Liver (tissue), 6 donors: ENCODE measurements at regions not wholly inside any gene's neighbourhood (a gene's known extent, or its start where the extent isn't known, plus 50 kb on each side); places are given as distances from the start of the nearest gene placed in this dataset.
"Not testable (repeated sequence)": the region's sequence is repeated elsewhere in the genome, so short reads cannot be mapped to it uniquely, and the experiment has no call there.

Source experiments
- DNase-seq: peaks from one replicate; pipeline ENCODE4 v3.0.0-alpha.2; 2017; ENCODE audit warnings: low spot score
- H3K27ac ChIP-seq, 2 donors: one replicate each; pipeline ENCODE4 v1.7.0; 2013; ENCODE audit warnings: inconsistent platforms in 2 of 2, low read length in 2 of 2, control low read depth in 1 of 2, low read depth in 1 of 2, mild to moderate bottlenecking in 1 of 2
- H3K27me3 ChIP-seq, 4 donors: one replicate each; pipeline versions ENCODE4 v1.6.1 to v1.7.0; 2013; ENCODE audit warnings: low read length in 3 of 4, inconsistent platforms in 1 of 4, mild to moderate bottlenecking in 1 of 4, moderate library complexity in 1 of 4; ENCODE audit not compliant: control insufficient read depth in 4 of 4, insufficient read depth in 4 of 4
- H3K36me3 ChIP-seq, 4 donors: one replicate each; pipeline versions ENCODE4 v1.6.1 to v1.7.0; 2013; ENCODE audit warnings: low read length in 3 of 4, mild to moderate bottlenecking in 3 of 4, low read depth in 1 of 4, moderate library complexity in 1 of 4; ENCODE audit not compliant: control insufficient read depth in 4 of 4, insufficient read depth in 3 of 4
- H3K4me1 ChIP-seq, 4 donors: one replicate each; pipeline versions ENCODE4 v1.6.1 to v1.7.0; 2013; ENCODE audit warnings: low read length in 3 of 4, mild to moderate bottlenecking in 3 of 4, moderate library complexity in 1 of 4; ENCODE audit not compliant: control insufficient read depth in 4 of 4, insufficient read depth in 4 of 4
- H3K4me3 ChIP-seq, 3 donors: one replicate each; pipeline versions ENCODE4 v1.6.1 to v1.7.0; 2013; ENCODE audit warnings: low read length in 3 of 3, control low read depth in 1 of 3, low read depth in 1 of 3, mild to moderate bottlenecking in 1 of 3
- H3K9ac ChIP-seq, 2 donors: one replicate each; pipeline ENCODE4 v1.7.0; 2013; ENCODE audit warnings: low read length in 2 of 2, mild to moderate bottlenecking in 2 of 2, moderate library complexity in 2 of 2, control low read depth in 1 of 2, low read depth in 1 of 2
- H3K9me3 ChIP-seq, 4 donors: one replicate each; pipeline versions ENCODE4 v1.6.1 to v1.7.0; 2013; ENCODE audit warnings: low read length in 3 of 4; ENCODE audit not compliant: control insufficient read depth in 4 of 4
- WGBS: extraction: QIAGEN DNeasy Blood & Tissue Kit; methylation state at CpG from one replicate; pipeline ENCODE4 v1.1.7; 2013; 5-methylcytosine and 5-hydroxymethylcytosine counted together
- donor health status: healthy.
- donor health status: healthy.
- donor health status: healthy.

DNA sequence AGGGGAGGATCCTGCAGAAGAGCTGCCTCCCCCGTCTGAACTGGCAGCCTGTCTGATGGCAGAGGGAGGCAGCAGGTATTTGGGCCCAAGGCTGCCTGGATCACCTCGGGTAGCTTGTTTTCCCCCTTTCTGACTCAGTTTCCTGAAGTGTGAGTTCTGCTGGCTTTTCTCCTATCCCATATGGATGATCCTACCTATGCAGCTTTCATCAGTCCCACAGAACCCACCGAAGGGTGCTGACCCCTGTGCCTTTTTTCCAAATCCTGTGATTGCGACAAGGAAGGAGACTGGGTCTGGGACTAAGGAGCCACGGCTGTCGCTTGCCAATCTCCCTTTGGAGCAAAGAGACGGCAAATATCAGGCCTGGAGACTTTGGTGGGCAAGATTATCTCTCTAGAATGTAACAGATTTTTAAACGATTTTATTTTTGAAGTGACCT is 208.7 kb downstream of the BANP start:
- not testable (repeated sequence) for DNase-seq, H3K4me3 ChIP-seq, H3K36me3 ChIP-seq, H3K4me1 ChIP-seq, H3K9me3 ChIP-seq, H3K27me3 ChIP-seq, H3K9ac ChIP-seq, H3K27ac ChIP-seq
- WGBS: 75% methylated on average over 8 of the region's 8 CpGs

DNA sequence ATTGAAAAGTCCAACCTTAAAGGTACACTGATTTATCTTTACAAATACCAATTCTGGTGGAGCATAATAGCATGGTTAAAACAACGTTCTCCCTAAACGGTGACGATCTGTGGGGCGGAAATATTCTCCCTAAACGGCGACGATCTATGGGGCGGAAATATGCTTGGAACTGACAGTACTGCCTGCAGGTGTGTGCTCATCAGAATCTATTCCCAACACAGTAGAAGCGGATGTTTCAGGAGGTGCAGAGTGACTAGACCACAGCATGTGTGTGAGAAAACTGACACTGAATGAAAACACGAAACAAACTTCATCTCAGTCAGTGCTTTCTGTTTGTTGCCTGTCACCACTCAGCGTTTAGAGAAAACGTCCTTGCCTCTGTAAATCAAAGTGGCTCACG is 210.0 kb downstream of the BANP start:
- H3K27ac ChIP-seq, H3K9me3 ChIP-seq, H3K36me3 ChIP-seq, DNase-seq, H3K4me3 ChIP-seq, H3K4me1 ChIP-seq, H3K27me3 ChIP-seq, H3K9ac ChIP-seq: not testable (repeated sequence)
- WGBS: 80% methylated on average over 13 of the region's 13 CpGs

DNA sequence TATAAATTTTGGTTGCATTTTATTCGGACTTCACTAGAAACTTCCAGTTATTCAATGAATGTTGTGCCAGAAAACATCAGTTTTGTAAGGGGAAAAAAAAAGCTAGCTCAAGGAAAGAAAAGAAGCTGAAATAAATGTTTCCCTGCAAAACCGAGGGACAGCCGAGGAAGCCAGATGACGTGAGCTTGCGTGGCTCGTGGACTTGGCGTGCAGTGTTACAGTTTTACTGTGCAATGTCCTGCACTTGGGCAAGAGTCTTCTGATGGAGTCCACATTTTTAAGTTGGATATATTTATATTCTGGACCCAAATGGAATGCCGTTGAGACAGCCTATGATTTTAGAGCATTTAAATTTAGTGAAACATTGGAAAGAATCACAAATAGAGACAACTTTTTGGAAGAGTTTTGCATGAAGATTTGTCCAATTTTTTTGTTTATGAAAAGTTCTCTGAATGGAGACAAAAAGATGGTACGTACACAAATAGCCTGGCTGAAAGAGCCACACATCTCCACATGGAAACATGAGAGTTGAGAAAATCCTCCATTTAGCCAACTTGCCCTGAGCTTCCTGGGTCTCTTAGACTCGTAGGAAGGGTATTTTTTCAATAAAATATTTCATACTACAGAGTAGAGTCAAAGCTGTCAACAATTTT is 210.5 kb downstream of the BANP start:
- not testable (repeated sequence) for H3K4me3 ChIP-seq, H3K27ac ChIP-seq, H3K27me3 ChIP-seq, H3K36me3 ChIP-seq, DNase-seq, H3K4me1 ChIP-seq, H3K9me3 ChIP-seq, H3K9ac ChIP-seq
- WGBS: 75% methylated on average over 10 of the region's 10 CpGs

DNA sequence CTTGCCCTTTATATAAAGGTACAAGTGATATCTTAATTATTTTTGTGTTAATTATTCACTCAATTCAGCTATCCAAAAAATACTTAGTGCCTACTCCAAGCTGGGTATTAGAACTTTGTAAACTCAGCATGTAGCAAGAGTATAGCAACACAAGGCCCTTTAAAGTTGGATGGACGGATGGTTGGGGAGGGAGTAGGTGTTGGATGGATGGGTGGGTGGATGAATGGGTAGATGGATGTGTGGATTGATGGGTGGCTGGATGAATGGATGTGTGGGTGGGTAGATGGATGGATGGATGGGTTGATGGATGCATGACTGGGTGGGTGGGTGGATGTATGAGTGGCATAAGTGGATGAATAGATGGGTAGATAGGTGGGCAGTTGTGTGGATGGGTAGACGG is 211.5 kb downstream of the BANP start:
- H3K27ac ChIP-seq, H3K9me3 ChIP-seq, H3K9ac ChIP-seq, H3K27me3 ChIP-seq, H3K4me3 ChIP-seq, H3K36me3 ChIP-seq, DNase-seq, H3K4me1 ChIP-seq: not testable (repeated sequence)
- 80% methylated on average over 2 of the region's 2 CpGs for WGBS

DNA sequence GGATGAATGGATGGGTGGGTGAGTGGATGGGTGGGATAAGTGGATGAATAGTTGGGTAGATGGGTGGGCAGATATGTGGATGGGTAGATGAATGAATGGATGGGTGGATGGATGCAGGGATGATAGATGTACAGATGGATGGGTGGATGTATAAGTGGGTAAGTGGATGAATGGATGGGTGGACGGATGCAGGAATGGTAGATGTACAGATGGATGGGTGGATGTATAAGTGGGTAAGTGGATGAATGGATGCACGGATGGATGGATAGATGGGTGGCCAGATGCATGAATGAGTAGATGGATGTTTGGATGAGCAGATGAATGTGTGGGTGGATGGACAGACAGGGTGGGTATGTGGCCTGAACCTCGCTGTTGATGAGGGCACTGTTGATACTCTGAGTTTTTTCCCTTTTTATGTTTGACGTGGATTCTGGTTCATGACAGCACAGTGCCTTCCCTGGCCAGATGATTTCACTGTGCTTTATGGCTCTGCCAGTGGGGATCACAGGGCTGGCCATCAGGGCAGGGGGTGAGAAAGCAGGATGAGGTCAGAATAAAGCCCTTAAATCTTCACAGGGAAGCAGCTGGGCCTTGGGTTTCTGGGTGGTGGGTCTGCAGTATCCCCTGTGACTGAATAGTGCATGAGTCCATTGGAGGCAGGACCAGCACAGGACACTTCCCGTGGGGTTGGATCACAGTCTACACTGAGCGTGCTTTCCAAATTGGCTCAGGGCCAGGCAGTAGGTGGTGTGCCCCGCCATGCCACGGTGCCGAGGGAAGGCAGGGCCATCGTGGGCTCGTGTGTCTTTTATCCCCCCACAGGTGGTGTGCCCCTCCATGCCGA is 213.2 kb downstream of the BANP start:
- H3K9me3 ChIP-seq, H3K9ac ChIP-seq, DNase-seq, H3K27me3 ChIP-seq, H3K27ac ChIP-seq, H3K4me1 ChIP-seq, H3K4me3 ChIP-seq, H3K36me3 ChIP-seq: not testable (repeated sequence)
- WGBS: 77% methylated on average over 12 of the region's 12 CpGs

DNA sequence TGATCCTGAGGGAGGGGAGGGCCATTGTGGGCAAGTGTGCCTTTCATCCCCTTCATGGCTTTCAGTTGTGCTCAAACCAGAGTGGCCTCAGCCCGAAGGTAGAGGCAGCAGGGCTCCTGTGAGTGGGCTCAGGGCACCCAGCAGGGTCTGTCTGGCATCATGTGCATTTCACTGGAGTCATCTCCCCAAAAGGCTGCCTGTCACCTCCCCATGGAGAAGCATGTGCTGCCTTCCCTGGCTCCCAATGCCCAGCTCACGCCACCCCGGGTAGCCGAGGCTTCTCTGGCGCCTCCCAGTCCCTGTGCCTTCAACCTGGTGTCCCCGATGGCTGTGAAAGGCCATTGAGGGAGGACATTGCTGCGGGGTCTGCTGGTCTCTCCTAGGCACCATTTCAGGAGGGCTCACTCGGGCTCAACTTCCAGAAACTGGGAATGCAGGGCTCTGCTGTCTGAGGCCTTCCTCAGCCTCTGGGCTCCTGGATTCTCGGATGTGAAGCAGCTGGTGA is 213.9 kb downstream of the BANP start:
- H3K4me1 ChIP-seq, H3K9ac ChIP-seq, H3K9me3 ChIP-seq, H3K27me3 ChIP-seq, H3K4me3 ChIP-seq, DNase-seq, H3K36me3 ChIP-seq, H3K27ac ChIP-seq: not testable (repeated sequence)
- 78% methylated on average over 9 of the region's 9 CpGs for WGBS

DNA sequence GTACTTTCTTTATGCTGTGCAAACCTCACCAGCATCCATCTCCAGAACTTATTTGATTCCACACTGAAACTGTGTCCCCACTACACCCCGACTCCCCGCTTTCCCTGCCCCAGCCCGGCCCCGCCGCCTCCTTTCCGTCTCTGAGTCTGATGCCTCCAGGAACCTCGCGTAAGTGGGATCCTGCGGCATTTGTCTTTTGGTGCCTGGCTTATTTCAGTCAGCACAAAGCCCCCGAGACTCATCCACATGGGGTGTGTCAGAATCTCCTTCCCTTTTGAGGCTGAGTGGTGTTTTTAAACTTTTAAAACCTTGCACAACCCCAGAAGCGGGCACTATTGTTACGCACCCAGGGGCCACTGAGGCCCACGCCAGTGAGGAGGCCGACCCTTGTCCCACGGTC is 214.4 kb downstream of the BANP start:
- WGBS: 88% methylated on average over 15 of the region's 15 CpGs
- H3K27me3 ChIP-seq, H3K4me1 ChIP-seq, H3K27ac ChIP-seq, H3K4me3 ChIP-seq, H3K9ac ChIP-seq, H3K36me3 ChIP-seq, H3K9me3 ChIP-seq, DNase-seq: not testable (repeated sequence)

DNA sequence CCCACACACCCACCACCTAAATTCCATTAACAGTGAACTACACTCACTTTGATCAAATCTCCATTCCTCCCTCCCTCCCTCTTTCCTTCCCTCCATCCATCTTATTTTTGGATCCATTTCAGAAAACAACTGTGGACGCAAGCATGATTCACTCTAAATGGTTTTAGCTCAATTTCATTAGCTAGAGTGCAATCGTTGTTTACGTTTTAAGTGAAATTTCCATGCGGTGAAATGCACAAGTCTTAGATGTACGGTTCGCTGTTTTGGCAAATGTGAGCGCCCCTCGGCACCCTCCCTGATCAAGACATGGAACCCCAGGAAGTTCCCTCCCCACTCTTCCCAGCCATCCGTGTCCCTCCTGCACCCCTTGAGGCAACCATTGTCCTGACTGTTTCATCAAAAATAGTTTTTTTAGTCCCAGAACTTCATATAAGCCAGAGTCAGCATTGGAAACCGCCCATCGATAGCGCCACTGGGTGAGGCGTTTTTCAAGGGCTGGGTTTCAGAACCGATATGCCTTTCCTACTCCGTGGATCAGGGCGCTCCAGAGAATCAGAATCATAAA is 215.1 kb downstream of the BANP start:
- H3K4me3 ChIP-seq, H3K27ac ChIP-seq, H3K9me3 ChIP-seq, H3K9ac ChIP-seq, H3K36me3 ChIP-seq, H3K27me3 ChIP-seq, H3K4me1 ChIP-seq, DNase-seq: not testable (repeated sequence)
- 83% methylated on average over 16 of the region's 16 CpGs for WGBS
